K562 (cell line): ENCODE measurements at regions not wholly inside any gene's neighbourhood (a gene's known extent, or its start where the extent isn't known, plus 50 kb on each side); places are given as distances from the start of the nearest gene placed in this dataset.

Experiments
- CBX5 ChIP-seq: IDR thresholded peaks from 2 replicates; pipeline ENCODE4 v1.6.1; 2014; ENCODE audit warnings: low read depth, borderline replicate concordance
- DMBX1 ChIP-seq: fragments of 250-450 bp; sonication (Bioruptor Pico); IDR thresholded peaks from 2 replicates; pipeline ENCODE4 v1.8.0; 2022; ENCODE audit warnings: inconsistent platforms, mild to moderate bottlenecking, moderate library complexity, borderline replicate concordance
- E2F3 ChIP-seq: fragments of 250-450 bp; sonication (Bioruptor Pico); IDR thresholded peaks from 2 replicates; pipeline ENCODE4 v1.4.0; 2020; ENCODE audit warnings: mild to moderate bottlenecking
- ELK1 ChIP-seq: sonication (generic); formaldehyde crosslinking; IDR thresholded peaks from 2 replicates; pipeline ENCODE4 v1.8.1; 2022; ENCODE audit warnings: missing genetic modification reagents
- EWSR1 ChIP-seq: fragments of 450-650 bp; IDR thresholded peaks from 2 replicates; pipeline ENCODE4 v1.6.1; 2018; ENCODE audit warnings: borderline replicate concordance, mild to moderate bottlenecking, low read depth, moderate library complexity; ENCODE audit not compliant: partially characterized antibody
- GATA2 ChIP-seq: sonication (generic); formaldehyde crosslinking; IDR thresholded peaks from 2 replicates; pipeline ENCODE4 v1.4.0; 2020; ENCODE audit warnings: mild to moderate bottlenecking, missing genetic modification reagents
- HINFP ChIP-seq: fragments of 450-650 bp; conservative IDR thresholded peaks from 2 replicates; pipeline ENCODE4 v1.6.1; 2016; ENCODE audit warnings: missing genetic modification characterization, low read depth, mild to moderate bottlenecking, control low read depth, missing compliant biosample characterization
- MAFK ChIP-seq: IDR thresholded peaks from 2 replicates; pipeline ENCODE4 v1.6.1; 2011; ENCODE audit warnings: low read length, improper control_type of control experiment
- MED1 ChIP-seq: sonication (generic); formaldehyde crosslinking; IDR thresholded peaks from 2 replicates; pipeline ENCODE4 v1.8.1; 2023; ENCODE audit warnings: missing genetic modification reagents, borderline replicate concordance
- MLX ChIP-seq, 2 experiments: fragments of 450-650 bp in 1 of 2; sonication (generic) in 1 of 2; formaldehyde crosslinking; conservative IDR thresholded peaks; 2 replicates each; pipeline versions ENCODE4 v1.4.0 to v1.8.1; 2020 to 2022; ENCODE audit warnings: mild to moderate bottlenecking in 1 of 2, missing genetic modification reagents in 1 of 2
- MNT ChIP-seq, 2 experiments: fragments of 450-650 bp; conservative IDR thresholded peaks; 2 replicates each; pipeline ENCODE4 v1.6.1; 2017; ENCODE audit warnings: mild to moderate bottlenecking in 2 of 2, moderate library complexity in 2 of 2
- NR2C1 ChIP-seq, 2 experiments: fragments of 450-650 bp; IDR thresholded peaks; 2 replicates each; pipeline ENCODE4 v1.6.1; 2017; ENCODE audit warnings: mild to moderate bottlenecking in 2 of 2, antibody characterized with exemption in 1 of 2, inconsistent platforms in 1 of 2, missing compliant biosample characterization in 1 of 2, missing genetic modification characterization in 1 of 2
- SMARCA4 ChIP-seq: fragments of 450-650 bp; IDR thresholded peaks from 2 replicates; pipeline ENCODE4 v1.6.1; 2016
- SMARCB1 ChIP-seq: IDR thresholded peaks from 2 replicates; pipeline ENCODE4 v1.6.1; 2011; ENCODE audit warnings: improper control_type of control experiment, low read depth; ENCODE audit not compliant: insufficient read length
- SNAPC5 ChIP-seq: fragments of 250-450 bp; sonication (Bioruptor Pico); IDR thresholded peaks from 2 replicates; pipeline ENCODE4 v1.8.0; 2021; ENCODE audit warnings: moderate library complexity, mild to moderate bottlenecking, inconsistent platforms
- SNRNP70 ChIP-seq: fragments of 200-400 bp; formaldehyde crosslinking; optimal IDR thresholded peaks from 2 replicates; pipeline ENCODE3; 2017; ENCODE audit warnings: low read depth, low read length
- SOX6 ChIP-seq: fragments of 450-650 bp; IDR thresholded peaks from 2 replicates; pipeline ENCODE4 v1.6.1; 2014; ENCODE audit warnings: mild to moderate bottlenecking
- TBL1XR1 ChIP-seq, 2 experiments: IDR thresholded peaks; 2 replicates each; pipeline ENCODE4 v1.6.1; 2012; ENCODE audit warnings: improper control_type of control experiment in 2 of 2, low read length in 2 of 2, mild to moderate bottlenecking in 1 of 2
- TFAM ChIP-seq: fragments of 250-450 bp; sonication (Bioruptor Pico); conservative IDR thresholded peaks from 2 replicates; pipeline ENCODE4 v1.5.0; 2021; ENCODE audit warnings: mild to moderate bottlenecking, moderate library complexity
- ZFP30 ChIP-seq: fragments of 250-450 bp; sonication (Bioruptor Pico); IDR thresholded peaks from 2 replicates; pipeline ENCODE4 v1.8.0; 2022; ENCODE audit warnings: moderate library complexity, mild to moderate bottlenecking, inconsistent platforms, borderline replicate concordance
- ZNF175 ChIP-seq: fragments of 200-800 bp; sonication (Bioruptor generic); IDR thresholded peaks from 2 replicates; pipeline ENCODE4 v1.6.1; 2016; ENCODE audit warnings: low read depth, mild to moderate bottlenecking, missing genetic modification characterization, missing compliant biosample characterization
- ZNF316 ChIP-seq: fragments of 450-650 bp; IDR thresholded peaks from 2 replicates; pipeline ENCODE4 v1.6.1; 2016
- ZNF785 ChIP-seq: fragments of 250-450 bp; sonication (Bioruptor Pico); IDR thresholded peaks from 2 replicates; pipeline ENCODE4 v1.4.0; 2020; ENCODE audit warnings: mild to moderate bottlenecking

- no peak for TF ChIP-seq SMARCB1
- TF ChIP-seq MED1 (CRISPR knock-in tag), result no peak
- no peak for TF ChIP-seq DMBX1 (CRISPR knock-in tag)
- no peak for TF ChIP-seq TBL1XR1 (IDR thresholded peaks at IDR 0.05; ENCODE audit: low read length in 2 of 2)
- TF ChIP-seq SMARCA4, result no peak
- no peak for TF ChIP-seq CBX5
- no peak for TF ChIP-seq EWSR1
- TF ChIP-seq SNRNP70, result no peak
- no peak for TF ChIP-seq ZFP30
- peak; percentile 74 for TF ChIP-seq ZNF316
- no peak for TF ChIP-seq MLX (CRISPR knock-in tag; conservative IDR thresholded peaks at IDR 0.05)
- no peak for TF ChIP-seq E2F3 (CRISPR knock-in tag)
- no peak for TF ChIP-seq ZNF785
- no peak for TF ChIP-seq HINFP (tag)
- TF ChIP-seq SOX6, result no peak
- no peak for TF ChIP-seq SNAPC5
- TF ChIP-seq ELK1 (CRISPR knock-in tag), result no peak
- TF ChIP-seq NR2C1 (IDR thresholded peaks at IDR 0.05), result no peak
- no peak for TF ChIP-seq NR2C1 (tag; IDR thresholded peaks at IDR 0.05)
- TF ChIP-seq MAFK, result peak; percentile 71
- TF ChIP-seq ZNF175, result no peak
- TF ChIP-seq GATA2 (CRISPR knock-in tag), result no peak
- no peak for TF ChIP-seq MNT (conservative IDR thresholded peaks at IDR 0.05)
- TF ChIP-seq TFAM (CRISPR knock-in tag), result no peak
Observed at GRCh38 chr15:38905632-38906031, 341.0 kb upstream of the RASGRP1 start (continued).
